ENCODE measurements at regions not wholly inside any gene's neighbourhood (a gene's known extent, or its start where the extent isn't known, plus 50 kb on each side); places are given as distances from the start of the nearest gene placed in this dataset.

DNA sequence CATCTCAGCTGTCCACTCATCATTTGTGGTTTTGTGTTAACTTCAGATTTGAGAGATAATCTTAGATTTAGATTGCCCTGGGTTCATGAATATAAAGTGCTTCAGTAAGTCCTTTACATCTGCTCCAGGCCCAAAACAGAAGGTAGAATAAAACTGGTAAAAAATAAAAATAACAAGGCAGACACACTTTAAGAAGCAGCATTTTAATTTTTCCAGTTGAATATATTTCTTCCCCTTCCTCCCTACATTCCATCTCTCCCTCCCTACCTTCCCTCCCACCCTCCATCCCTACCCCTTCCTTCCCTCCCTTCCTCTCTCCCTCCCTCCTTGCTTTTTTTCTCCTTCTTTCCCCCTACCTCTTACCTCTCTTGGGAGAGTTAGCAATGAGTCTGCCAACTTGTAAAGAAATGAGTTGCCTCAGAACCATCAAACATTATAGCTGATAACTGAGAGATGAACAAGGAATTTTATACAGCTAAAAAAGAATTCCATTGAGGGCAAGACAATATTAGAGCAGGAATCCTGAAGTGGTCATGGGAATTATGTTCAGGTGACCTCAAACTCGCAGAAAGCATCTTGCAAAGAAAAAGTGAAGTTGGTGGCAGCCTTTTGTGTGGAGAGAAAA is 145.0 kb upstream of the SOX4 start:
- H3K36me3 ChIP-seq (replicated peaks in 1 of 2; ENCODE audit: insufficient read depth in 1 of 2, low read depth in 2 of 2) = no peaks in the 10 kb centered on the region
- intact Hi-C loops (cut with DNase I) = no loop called here
- no peaks in the 10 kb centered on the region for H3K9me3 ChIP-seq
- no peak overlapping the region for H3K4me3 ChIP-seq
- WGBS, 2 donors = 91 to 96% methylated on average over 1 of the region's 1 CpG
- DNase-seq = no peak
- no peak overlapping the region for H3K27ac ChIP-seq
- H3K27me3 ChIP-seq = no peaks in the 10 kb centered on the region
- no peaks in the 10 kb centered on the region for H3K4me1 ChIP-seq
- ATAC-seq = no peak
- no peak for TF ChIP-seq POLR2A (IDR thresholded peaks at IDR 0.05)

DNA sequence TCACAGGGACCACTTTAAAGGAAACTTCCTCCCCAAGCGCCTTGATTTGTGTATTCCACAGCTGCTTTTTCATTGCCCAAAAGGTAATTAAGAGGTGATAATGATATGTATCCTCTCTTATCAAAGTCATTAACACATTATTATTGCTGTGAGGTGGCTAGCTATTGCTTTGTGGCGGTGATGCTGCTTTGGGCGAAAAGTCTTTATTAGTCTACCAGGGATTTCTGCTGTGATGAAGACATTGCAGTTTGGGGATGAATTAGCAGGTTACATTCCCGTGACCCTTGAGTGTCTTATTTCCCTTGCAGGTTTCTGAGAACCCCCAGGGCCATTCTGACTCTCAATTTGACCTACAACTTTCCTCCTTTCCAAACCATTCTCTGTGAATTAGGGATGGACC is 143.4 kb upstream of the SOX4 start:
- Histone ChIP-seq H3K4me3 (no peak overlapping the region), H3K9me3 (no peaks in the 10 kb centered on the region), H3K36me3 (replicated peaks in 1 of 2; ENCODE audit: insufficient read depth in 1 of 2, low read depth in 2 of 2) (no peaks in the 10 kb centered on the region), H3K4me1 (no peaks in the 10 kb centered on the region), H3K27ac (no peak overlapping the region), H3K27me3 (no peaks in the 10 kb centered on the region)
- ATAC-seq = no peak
- WGBS, 2 donors = 92 to 98% methylated on average over 4 of the region's 4 CpGs
- intact Hi-C loops (cut with DNase I) = no loop called here
- no peak for DNase-seq
- no peak for TF ChIP-seq POLR2A (IDR thresholded peaks at IDR 0.05)
- TF ChIP-seq, protein P1, sequence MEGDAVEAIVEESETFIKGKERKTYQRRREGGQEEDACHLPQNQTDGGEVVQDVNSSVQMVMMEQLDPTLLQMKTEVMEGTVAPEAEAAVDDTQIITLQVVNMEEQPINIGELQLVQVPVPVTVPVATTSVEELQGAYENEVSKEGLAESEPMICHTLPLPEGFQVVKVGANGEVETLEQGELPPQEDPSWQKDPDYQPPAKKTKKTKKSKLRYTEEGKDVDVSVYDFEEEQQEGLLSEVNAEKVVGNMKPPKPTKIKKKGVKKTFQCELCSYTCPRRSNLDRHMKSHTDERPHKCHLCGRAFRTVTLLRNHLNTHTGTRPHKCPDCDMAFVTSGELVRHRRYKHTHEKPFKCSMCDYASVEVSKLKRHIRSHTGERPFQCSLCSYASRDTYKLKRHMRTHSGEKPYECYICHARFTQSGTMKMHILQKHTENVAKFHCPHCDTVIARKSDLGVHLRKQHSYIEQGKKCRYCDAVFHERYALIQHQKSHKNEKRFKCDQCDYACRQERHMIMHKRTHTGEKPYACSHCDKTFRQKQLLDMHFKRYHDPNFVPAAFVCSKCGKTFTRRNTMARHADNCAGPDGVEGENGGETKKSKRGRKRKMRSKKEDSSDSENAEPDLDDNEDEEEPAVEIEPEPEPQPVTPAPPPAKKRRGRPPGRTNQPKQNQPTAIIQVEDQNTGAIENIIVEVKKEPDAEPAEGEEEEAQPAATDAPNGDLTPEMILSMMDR (IDR thresholded peaks at IDR 0.05) = no peak

DNA sequence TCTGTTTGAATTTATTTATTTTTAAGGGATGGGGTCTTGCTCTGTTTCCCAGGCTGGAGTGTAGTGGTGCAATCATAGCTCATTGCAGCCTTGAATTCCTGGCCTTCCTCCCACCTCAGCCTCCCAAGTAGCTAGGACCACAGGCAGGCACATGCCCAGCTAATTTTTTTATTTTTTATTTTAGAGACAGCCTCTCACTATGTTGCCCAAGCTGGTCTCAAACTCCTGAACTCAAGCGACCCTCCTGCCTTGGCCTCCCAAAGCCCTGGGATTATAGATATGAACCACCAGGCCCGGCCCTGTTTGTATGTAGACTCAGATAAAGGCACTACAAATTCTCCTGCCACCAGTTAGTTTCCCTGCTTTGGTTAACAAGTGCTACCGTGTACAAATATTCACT is 142.9 kb upstream of the SOX4 start:
- intact Hi-C loops (cut with DNase I) = no loop called here
- TF ChIP-seq, protein P1 (IDR thresholded peaks at IDR 0.05) = no peak
- TF ChIP-seq POLR2A (IDR thresholded peaks at IDR 0.05) = no peak
- no peaks in the 10 kb centered on the region for H3K36me3 ChIP-seq (replicated peaks in 1 of 2; ENCODE audit: insufficient read depth in 1 of 2, low read depth in 2 of 2)
- H3K9me3 ChIP-seq = no peaks in the 10 kb centered on the region
- no peak overlapping the region for H3K27ac ChIP-seq
- no peaks in the 10 kb centered on the region for H3K27me3 ChIP-seq
- WGBS, 2 donors = 66 to 76% methylated on average over 3 of the region's 3 CpGs
- H3K4me3 ChIP-seq = no peak overlapping the region
- no peak for DNase-seq
- no peaks in the 10 kb centered on the region for H3K4me1 ChIP-seq
- ATAC-seq = no peak

DNA sequence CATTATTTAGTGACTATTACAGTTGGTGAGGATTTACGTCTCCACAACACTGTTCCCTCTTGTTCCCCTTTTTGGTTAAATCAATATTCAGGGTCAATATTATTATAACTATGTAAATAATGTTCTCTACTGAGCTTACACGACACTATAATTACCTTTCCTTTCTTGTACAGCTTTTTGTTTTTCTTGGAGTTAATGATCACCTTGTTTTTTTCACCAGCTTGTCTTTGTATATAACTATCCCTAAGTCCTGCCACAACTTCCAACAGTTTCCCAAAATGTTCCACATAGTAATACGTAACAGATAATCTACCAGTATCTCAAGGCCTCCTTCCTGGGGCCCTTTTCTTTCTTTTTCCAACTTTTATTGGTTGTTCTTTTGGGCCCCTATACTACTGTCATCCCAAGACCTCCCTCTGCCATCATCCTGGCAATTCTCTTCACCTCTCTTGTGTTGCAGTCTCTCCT is 142.0 kb upstream of the SOX4 start:
- TF ChIP-seq POLR2A (IDR thresholded peaks at IDR 0.05) = no peak
- TF ChIP-seq, protein P1 (IDR thresholded peaks at IDR 0.05) = no peak
- 14 to 25% methylated on average over 3 of the region's 3 CpGs for WGBS, 2 donors
- no peaks in the 10 kb centered on the region for H3K4me1 ChIP-seq
- no peaks in the 10 kb centered on the region for H3K36me3 ChIP-seq (replicated peaks in 1 of 2; ENCODE audit: insufficient read depth in 1 of 2, low read depth in 2 of 2)
- intact Hi-C loops (cut with DNase I) = no loop called here
- no peaks in the 10 kb centered on the region for H3K9me3 ChIP-seq
- no peak overlapping the region for H3K4me3 ChIP-seq
- DNase-seq (no peak), ATAC-seq (no peak)
- H3K27me3 ChIP-seq = no peaks in the 10 kb centered on the region
- no peak overlapping the region for H3K27ac ChIP-seq

DNA sequence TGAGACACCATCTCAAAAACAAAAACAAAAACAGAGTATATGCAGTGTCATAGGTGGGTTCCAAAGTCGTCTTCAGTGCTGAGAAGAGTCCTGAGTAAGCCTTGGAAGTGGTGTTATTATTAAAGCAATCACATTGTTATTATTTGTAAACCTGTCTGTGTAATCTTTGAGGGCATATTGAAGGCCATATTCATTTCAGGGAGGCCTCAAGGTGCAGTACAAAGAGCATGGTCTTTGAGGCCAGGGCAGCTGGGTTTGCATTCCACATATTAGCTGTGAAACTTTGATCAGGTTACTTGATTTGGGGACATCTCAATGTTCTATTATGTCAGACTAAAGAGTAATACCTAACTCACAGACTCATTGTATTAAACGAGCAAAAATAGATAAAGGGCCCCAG is 139.3 kb upstream of the SOX4 start:
- 58 to 63% methylated on average over 2 of the region's 2 CpGs for WGBS, 2 donors

More for the DNA sequence above, 139.3 kb upstream of the SOX4 start:
- no peak for TF ChIP-seq POLR2A (IDR thresholded peaks at IDR 0.05)
- TF ChIP-seq, protein P1 (IDR thresholded peaks at IDR 0.05) = no peak
- H3K4me1 ChIP-seq = no peaks in the 10 kb centered on the region
- no peaks in the 10 kb centered on the region for H3K36me3 ChIP-seq (replicated peaks in 1 of 2; ENCODE audit: insufficient read depth in 1 of 2, low read depth in 2 of 2)
- H3K27ac ChIP-seq = no peak overlapping the region
- no peak overlapping the region for H3K4me3 ChIP-seq
- H3K9me3 ChIP-seq = no peaks in the 10 kb centered on the region
- ATAC-seq = no peak
- intact Hi-C loops (cut with DNase I) = no loop called here
- H3K27me3 ChIP-seq = no peaks in the 10 kb centered on the region
- DNase-seq = no peak

Measured in body of pancreas (tissue), 4 donors.